HCT116 (cell line): ENCODE measurements at regions not wholly inside any gene's neighbourhood (a gene's known extent, or its start where the extent isn't known, plus 50 kb on each side); places are given as distances from the start of the nearest gene placed in this dataset.

Experiments
- ATAC-seq: fragments of 200-7000 bp; cut with Tn5 transposase; 2 replicates; pipeline ENCODE4 v1.9.1; 2020; ENCODE audit warnings: mild to moderate bottlenecking, moderate library complexity
- BruUV-seq: library from RNA; stranded (reverse); fragments of 400-500 nt; replicated peaks from 2 replicates; lab custom pipeline; 2021; lab: Mats Ljungman, UMichigan
- CTCF ChIA-PET: fragments of 300-600 bp; sonication (Branson Sonifier 250); formaldehyde crosslinking; loops from one replicate; lab custom pipeline; 2021; ENCODE audit warnings: antibody characterized with exemption; lab: Charles Lee
- POLR2A ChIA-PET: fragments of 300-600, 350-600 bp; sonication (Branson Sonifier 250); formaldehyde crosslinking; loops from one replicate; lab custom pipeline; 2021; ENCODE audit warnings: antibody characterized with exemption; lab: Charles Lee
- RAD21 ChIA-PET, 2 experiments: fragments of 300-600 bp; sonication (Branson Sonifier 250); formaldehyde crosslinking; loops; one replicate each; lab custom pipeline; 2023; ENCODE audit warnings: low total read pairs in 2 of 2; ENCODE audit not compliant: uncharacterized antibody in 2 of 2, unreplicated experiment in 2 of 2, low non-redundant PET in 1 of 2; lab: Charles Lee
- DNase-seq: peaks from one replicate; pipeline ENCODE4 v3.0.0-alpha.2; 2010; ENCODE audit warnings: low read depth, low spot score
- H2AFZ ChIP-seq: fragments of 200-600 bp; shearing (Covaris generic), sonication (generic); 2 replicates; pipeline ENCODE4 v1.6.1; 2017; ENCODE audit warnings: low read depth, mixed run types, mixed read lengths, antibody characterized with exemption, low read length; ENCODE audit not compliant: poor library complexity, severe bottlenecking
- H3K27ac ChIP-seq: 2 replicates; pipeline ENCODE4 v1.5.1; 2012; ENCODE audit warnings: low read depth, low read length
- H3K27me3 ChIP-seq: fragments of 200-600 bp; sonication (generic); 2 replicates; pipeline ENCODE4 v1.6.1; 2016; ENCODE audit warnings: mixed run types, low read length, mixed read lengths; ENCODE audit not compliant: insufficient read depth
- H3K36me3 ChIP-seq, 2 experiments: fragments of 200-500 bp in 1 of 2; fragments of 200-600 bp in 1 of 2; sonication (Bioruptor generic) in 1 of 2; sonication (generic) in 1 of 2; 2 replicates each; pipeline versions ENCODE4 v1.5.1 to v1.6.1; 2014 to 2016; ENCODE audit warnings: low read length in 2 of 2, inconsistent platforms in 1 of 2, mixed read lengths in 1 of 2, mixed run types in 1 of 2; ENCODE audit not compliant: insufficient read depth in 2 of 2, control insufficient read depth in 1 of 2
- H3K4me1 ChIP-seq, 2 experiments: fragments of 200-600 bp in 1 of 2; sonication (generic) in 1 of 2; 2 replicates each; pipeline versions ENCODE4 v1.5.1 to v1.6.1; 2012 to 2017; ENCODE audit warnings: low read length in 2 of 2, inconsistent platforms in 1 of 2, mild to moderate bottlenecking in 1 of 2, mixed read lengths in 1 of 2, mixed run types in 1 of 2, moderate library complexity in 1 of 2; ENCODE audit not compliant: insufficient read depth in 2 of 2, control insufficient read depth in 1 of 2
- H3K4me2 ChIP-seq: fragments of 200-600 bp; sonication (generic); 2 replicates; pipeline ENCODE4 v1.6.1; 2017; ENCODE audit warnings: mixed run types, low read length, mixed read lengths
- H3K4me3 ChIP-seq, 2 experiments: fragments of 200-600 bp in 1 of 2; sonication (generic) in 1 of 2; replicated peaks in 1 of 2; 2 replicates each; pipeline ENCODE4 v1.5.1; 2011 to 2016; ENCODE audit warnings: low read length in 2 of 2, control low read depth in 1 of 2, low read depth in 1 of 2, mild to moderate bottlenecking in 1 of 2, mixed read lengths in 1 of 2, mixed run types in 1 of 2
- H3K79me2 ChIP-seq: fragments of 200-600 bp; sonication (generic); 2 replicates; pipeline ENCODE4 v1.6.1; 2017; ENCODE audit warnings: mild to moderate bottlenecking, mixed run types, low read length, moderate library complexity, mixed read lengths; ENCODE audit not compliant: insufficient read depth
- H3K9ac ChIP-seq: fragments of 200-600 bp; sonication (generic); 2 replicates; pipeline ENCODE4 v1.6.1; 2016; ENCODE audit warnings: low read length, mixed read lengths
- H3K9me2 ChIP-seq: fragments of 200-600 bp; sonication (generic), shearing (Covaris generic); 2 replicates; pipeline ENCODE4 v1.6.1; 2017; ENCODE audit warnings: mixed run types, mild to moderate bottlenecking, moderate library complexity; ENCODE audit not compliant: insufficient read depth
- H3K9me3 ChIP-seq, 2 experiments: fragments of 200-500 bp in 1 of 2; fragments of 200-600 bp in 1 of 2; sonication (Bioruptor generic) in 1 of 2; sonication (generic) in 1 of 2; 2 replicates each; pipeline ENCODE4 v1.6.1; 2014 to 2017; ENCODE audit warnings: low read length in 2 of 2, mixed read lengths in 2 of 2, inconsistent platforms in 1 of 2, low read depth in 1 of 2, mild to moderate bottlenecking in 1 of 2, mixed run types in 1 of 2, moderate library complexity in 1 of 2; ENCODE audit not compliant: control insufficient read depth in 1 of 2, insufficient read depth in 1 of 2
- H4K20me1 ChIP-seq: fragments of 200-600 bp; sonication (generic), shearing (Covaris generic); 2 replicates; pipeline ENCODE4 v1.6.1; 2017; ENCODE audit warnings: mixed run types, mild to moderate bottlenecking, moderate library complexity; ENCODE audit not compliant: insufficient read depth
- CBX3 ChIP-seq: IDR thresholded peaks from 2 replicates; pipeline ENCODE4 v1.6.1; 2012; ENCODE audit warnings: low read depth
- EGR1 ChIP-seq: IDR thresholded peaks from 2 replicates; pipeline ENCODE4 v1.6.1; 2012; ENCODE audit warnings: low read depth
- POLR2A ChIP-seq: IDR thresholded peaks from 2 replicates; pipeline ENCODE4 v1.7.0; 2011; ENCODE audit warnings: borderline replicate concordance; ENCODE audit not compliant: insufficient read depth, insufficient read length; ENCODE audit errors: extremely low read depth
- POLR2AphosphoS5 ChIP-seq: IDR thresholded peaks from 2 replicates; pipeline ENCODE4 v1.6.1; 2011; ENCODE audit warnings: mild to moderate bottlenecking, low read depth, low read length, moderate library complexity
- RAD21 ChIP-seq: IDR thresholded peaks from 2 replicates; pipeline ENCODE4 v1.6.1; 2012; ENCODE audit warnings: low read depth, mild to moderate bottlenecking
- SP1 ChIP-seq: IDR thresholded peaks from 2 replicates; pipeline ENCODE4 v1.6.1; 2012; ENCODE audit warnings: low read depth
- ZNF274 ChIP-seq: fragments of 200-500 bp; sonication (Bioruptor generic); IDR thresholded peaks from 2 replicates; pipeline ENCODE4 v1.6.1; 2014; ENCODE audit warnings: mild to moderate bottlenecking, low read depth, low read length, inconsistent platforms
- intact Hi-C: fragments of 100-400 bp; cut with micrococcal nuclease; formaldehyde crosslinking; loops from 2 replicates; pipeline ENCODE4 v1.10.0; 2022
- TF ChIP-seq, protein P1 (sequence below), 3 experiments: fragments of 200-600 bp in 1 of 3; sonication (generic) in 1 of 3; IDR thresholded peaks in 2 of 3; conservative IDR thresholded peaks in 1 of 3; 2 replicates each; pipeline ENCODE4 v1.5.1; 2012 to 2017; ENCODE audit warnings: low read depth in 2 of 3, low read length in 2 of 3, antibody characterized with exemption in 1 of 3, borderline replicate concordance in 1 of 3, control low read depth in 1 of 3, mild to moderate bottlenecking in 1 of 3, mixed read lengths in 1 of 3, mixed run types in 1 of 3, moderate library complexity in 1 of 3; ENCODE audit not compliant: insufficient read depth in 1 of 3

DNA sequence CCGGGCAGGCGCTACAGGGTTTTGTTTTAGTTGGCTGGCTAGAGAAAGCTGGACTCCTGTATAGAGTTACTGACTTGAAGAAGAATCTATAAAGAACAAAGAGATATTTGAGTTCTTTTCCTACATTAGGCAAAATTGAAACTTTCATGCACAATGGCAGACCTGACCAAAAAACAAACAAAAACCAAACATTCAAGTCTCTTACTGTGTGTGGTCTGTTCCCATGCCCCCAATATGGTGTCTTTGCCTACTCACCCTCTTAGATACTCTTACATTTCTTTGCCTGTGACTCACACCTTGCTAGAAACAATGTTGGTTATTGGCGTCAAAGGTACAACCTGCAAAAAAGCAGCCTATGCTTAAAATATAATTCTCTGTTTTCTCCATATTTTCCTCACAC is 109.5 kb upstream of the TMC3 start (continued):
- TF ChIP-seq, protein P1, sequence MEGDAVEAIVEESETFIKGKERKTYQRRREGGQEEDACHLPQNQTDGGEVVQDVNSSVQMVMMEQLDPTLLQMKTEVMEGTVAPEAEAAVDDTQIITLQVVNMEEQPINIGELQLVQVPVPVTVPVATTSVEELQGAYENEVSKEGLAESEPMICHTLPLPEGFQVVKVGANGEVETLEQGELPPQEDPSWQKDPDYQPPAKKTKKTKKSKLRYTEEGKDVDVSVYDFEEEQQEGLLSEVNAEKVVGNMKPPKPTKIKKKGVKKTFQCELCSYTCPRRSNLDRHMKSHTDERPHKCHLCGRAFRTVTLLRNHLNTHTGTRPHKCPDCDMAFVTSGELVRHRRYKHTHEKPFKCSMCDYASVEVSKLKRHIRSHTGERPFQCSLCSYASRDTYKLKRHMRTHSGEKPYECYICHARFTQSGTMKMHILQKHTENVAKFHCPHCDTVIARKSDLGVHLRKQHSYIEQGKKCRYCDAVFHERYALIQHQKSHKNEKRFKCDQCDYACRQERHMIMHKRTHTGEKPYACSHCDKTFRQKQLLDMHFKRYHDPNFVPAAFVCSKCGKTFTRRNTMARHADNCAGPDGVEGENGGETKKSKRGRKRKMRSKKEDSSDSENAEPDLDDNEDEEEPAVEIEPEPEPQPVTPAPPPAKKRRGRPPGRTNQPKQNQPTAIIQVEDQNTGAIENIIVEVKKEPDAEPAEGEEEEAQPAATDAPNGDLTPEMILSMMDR (IDR thresholded peaks at IDR 0.05 in 2 of 3, conservative IDR thresholded peaks at IDR 0.05 in 1 of 3; ENCODE audit: borderline replicate concordance in 1 of 3, insufficient read depth in 1 of 3, low read depth in 2 of 3, low read length in 2 of 3) = no peak
- no peak for TF ChIP-seq RAD21
- no peak for TF ChIP-seq ZNF274
- TF ChIP-seq SP1 = no peak
- TF ChIP-seq POLR2A = no peak
- no peak for TF ChIP-seq EGR1

DNA sequence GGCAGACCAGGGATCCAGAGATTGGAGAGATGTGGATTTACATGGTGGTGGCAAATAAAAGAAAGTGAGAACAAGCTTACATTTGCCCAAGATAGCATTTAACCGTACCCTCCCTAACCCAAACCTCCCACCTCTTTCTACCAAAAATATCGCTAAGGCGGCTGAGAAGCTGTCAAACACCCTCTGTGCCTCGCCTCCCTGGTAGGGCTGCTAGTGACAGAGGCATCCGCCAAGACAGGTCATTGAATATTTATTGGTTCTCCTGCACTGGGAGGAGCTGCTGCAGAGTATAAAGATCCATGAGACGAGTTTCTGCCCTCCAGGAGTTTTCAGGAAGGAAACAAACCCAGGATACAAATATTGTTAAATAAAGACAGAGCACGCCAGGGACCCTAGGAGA is 107.3 kb upstream of the TMC3 start:
- intact Hi-C loops = loop anchor here (2.0 to 5.0 kb wide), 2 partner anchors 204 to 717 kb away; no protein-coding TSS in a partner anchor
- no TSS peak for BruUV-seq
- RAD21 ChIA-PET = no interaction called here
- ATAC-seq (no peak), DNase-seq (no peak)
- Histone ChIP-seq H3K27ac (no peak overlapping the region), H3K9ac (no peak overlapping the region), H2AFZ (no peak overlapping the region), H3K4me2 (no peak overlapping the region), H3K79me2 (no peaks in the 10 kb centered on the region), H4K20me1 (no peaks in the 10 kb centered on the region), H3K27me3 (peaks cover 27% of the 10 kb centered on the region; the same call in 1 of the 2 replicates), H3K9me2 (no peaks in the 10 kb centered on the region)
- CTCF ChIA-PET = interaction anchor here (1.0 to 1.1 kb wide), 2 partner anchors 272 to 642 kb away, joined by 3 read pairs; no protein-coding TSS in a partner anchor
- POLR2A ChIA-PET = no interaction called here
- TF ChIP-seq POLR2AphosphoS5 (no peak), CBX3 (no peak), POLR2A (no peak)
- TF ChIP-seq, all 23 proteins: peak for 0
- Histone ChIP-seq H3K36me3 (no peaks in the 10 kb centered on the region), H3K9me3 (no peaks in the 10 kb centered on the region), H3K4me1 (no peaks in the 10 kb centered on the region), H3K4me3 (no peak overlapping the region)
